ENCODE measurements at regions not wholly inside any gene's neighbourhood (a gene's known extent, or its start where the extent isn't known, plus 50 kb on each side); places are given as distances from the start of the nearest gene placed in this dataset.

- H3K4me2 ChIP-seq (ENCODE audit: low read depth, low read length) = no peak overlapping the region
- intact Hi-C loops (cut with micrococcal nuclease; ENCODE audit: unreplicated experiment) = no loop called here
- no peaks in the 10 kb centered on the region for H4K20me1 ChIP-seq (ENCODE audit: insufficient read depth, low read length)
- no peak for FAIRE-seq
- no peaks in the 10 kb centered on the region for H3K36me3 ChIP-seq (replicated peaks in 1 of 2; ENCODE audit: control insufficient read depth in 1 of 2, insufficient read depth in 2 of 2, low read length in 2 of 2)
- BruUV-seq (replicated peaks) = no TSS peak
- ChIA-PET CTCF (ENCODE audit: low intra/inter-chr PET ratio, low total read pairs) (no interaction called here), POLR2A (no interaction called here)
- no peak for DNase-seq (ENCODE audit: low spot score)
- 3% methylated on average over 4 of the region's 4 CpGs for WGBS (ENCODE audit: low lambda C conversion rate)
- H3K27me3 ChIP-seq (ENCODE audit: control insufficient read depth in 1 of 2, insufficient read depth in 2 of 2, low read length in 2 of 2) = peaks cover 0 to 15% of the 10 kb centered on the region in 2 experiments; a peak in 2 of 5 replicates
- H2AFZ ChIP-seq (ENCODE audit: low read length) = no peak overlapping the region
- no peak for TF ChIP-seq ZNF607 (CRISPR knock-in tag; IDR thresholded peaks at IDR 0.05; ENCODE audit: borderline replicate concordance)
- TF ChIP-seq ZNF121 (CRISPR knock-in tag; IDR thresholded peaks at IDR 0.05) = no peak
- TF ChIP-seq KAT8 (CRISPR knock-in tag; IDR thresholded peaks at IDR 0.05) = no peak
- no peak for TF ChIP-seq ZBTB39 (CRISPR knock-in tag; IDR thresholded peaks at IDR 0.05)
- TF ChIP-seq, protein P1, sequence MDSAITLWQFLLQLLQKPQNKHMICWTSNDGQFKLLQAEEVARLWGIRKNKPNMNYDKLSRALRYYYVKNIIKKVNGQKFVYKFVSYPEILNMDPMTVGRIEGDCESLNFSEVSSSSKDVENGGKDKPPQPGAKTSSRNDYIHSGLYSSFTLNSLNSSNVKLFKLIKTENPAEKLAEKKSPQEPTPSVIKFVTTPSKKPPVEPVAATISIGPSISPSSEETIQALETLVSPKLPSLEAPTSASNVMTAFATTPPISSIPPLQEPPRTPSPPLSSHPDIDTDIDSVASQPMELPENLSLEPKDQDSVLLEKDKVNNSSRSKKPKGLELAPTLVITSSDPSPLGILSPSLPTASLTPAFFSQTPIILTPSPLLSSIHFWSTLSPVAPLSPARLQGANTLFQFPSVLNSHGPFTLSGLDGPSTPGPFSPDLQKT (CRISPR knock-in tag; IDR thresholded peaks at IDR 0.05; ENCODE audit: borderline replicate concordance) = no peak
- TF ChIP-seq ZFP90 (CRISPR knock-in tag; IDR thresholded peaks at IDR 0.05; ENCODE audit: borderline replicate concordance) = no peak
- no peak for TF ChIP-seq ZNF260 (CRISPR knock-in tag; IDR thresholded peaks at IDR 0.05; ENCODE audit: borderline replicate concordance, low read depth)
- TF ChIP-seq ARNTL (CRISPR knock-in tag; IDR thresholded peaks at IDR 0.05) = no peak
- no peak for TF ChIP-seq ZFYVE20 (CRISPR knock-in tag; IDR thresholded peaks at IDR 0.05; ENCODE audit: borderline replicate concordance, low read depth)
- no peak for TF ChIP-seq ZNF382 (CRISPR knock-in tag; IDR thresholded peaks at IDR 0.05; ENCODE audit: borderline replicate concordance)
- TF ChIP-seq CCDC6 (CRISPR knock-in tag; IDR thresholded peaks at IDR 0.05) = no peak
- no peak overlapping the region for H3K9ac ChIP-seq (ENCODE audit: insufficient read depth, low read depth, low read length)
- H3K9me3 ChIP-seq (ENCODE audit: low read length) = no peaks in the 10 kb centered on the region
- ATAC-seq = no peak
- H3K4me1 ChIP-seq (ENCODE audit: insufficient read depth, low read length) = no peaks in the 10 kb centered on the region
- no peak overlapping the region for H3K4me3 ChIP-seq (replicated peaks in 1 of 3; ENCODE audit: insufficient read depth in 1 of 3, low read depth in 2 of 3, low read length in 3 of 3)
- H3K27ac ChIP-seq (ENCODE audit: extremely low read length, insufficient read depth, low read length) = no peak overlapping the region
- H3K79me2 ChIP-seq (ENCODE audit: insufficient read depth, low read length) = no peaks in the 10 kb centered on the region
- in situ Hi-C loops (cut with HindIII; ENCODE audit: extremely low pct_ligation_motif_present, low pct_unique_long_range_greater_than_20kb) = no loop called here
These were observed 191.9 kb upstream of the MPHOSPH6 start for GRCh38 chr16:82361885-82362284.
